ENCODE measurements at regions not wholly inside any gene's neighbourhood (a gene's known extent, or its start where the extent isn't known, plus 50 kb on each side); places are given as distances from the start of the nearest gene placed in this dataset.

- no peak for DNase-seq
- Histone ChIP-seq H3K9me3 (no peaks in the 10 kb centered on the region), H3K4me1 (ENCODE audit: insufficient read depth) (no peaks in the 10 kb centered on the region), H3K27me3 (no peaks in the 10 kb centered on the region), H3K36me3 (no peaks in the 10 kb centered on the region), H3K27ac (no peak overlapping the region), H3K4me3 (no peak overlapping the region)
- TF ChIP-seq EP300 (IDR thresholded peaks at IDR 0.05) (no peak), POLR2A (IDR thresholded peaks at IDR 0.05) (no peak), CTCF (IDR thresholded peaks at IDR 0.05) (no peak)
- intact Hi-C loops (cut with DNase I), result no loop called here
- 78 to 88% (median 78%) methylated on average over 7 of the region's 7 CpGs for WGBS, 3 donors
Observed at GRCh38 chr7:22066522-22066921, 120.8 kb upstream of the CDCA7L start.

GRCh38 chr7:22064816-22065215 is 119.1 kb upstream of the CDCA7L start:
- no peaks in the 10 kb centered on the region for H3K9me3 ChIP-seq
- H3K27ac ChIP-seq, result no peak overlapping the region
- intact Hi-C loops (cut with DNase I), result no loop called here
- no peak for DNase-seq
- no peak overlapping the region for H3K4me3 ChIP-seq
- no peaks in the 10 kb centered on the region for H3K36me3 ChIP-seq
- no peaks in the 10 kb centered on the region for H3K27me3 ChIP-seq
- WGBS, 3 donors, result 76 to 84% (median 81%) methylated on average over 2 of the region's 2 CpGs
- H3K4me1 ChIP-seq (ENCODE audit: insufficient read depth), result no peaks in the 10 kb centered on the region
- TF ChIP-seq CTCF (IDR thresholded peaks at IDR 0.05), result no peak
- TF ChIP-seq EP300 (IDR thresholded peaks at IDR 0.05), result no peak
- no peak for TF ChIP-seq POLR2A (IDR thresholded peaks at IDR 0.05)

- no peak for DNase-seq
- intact Hi-C loops (cut with DNase I), result no loop called here
- Histone ChIP-seq H3K4me3 (no peak overlapping the region), H3K27ac (no peak overlapping the region), H3K9me3 (no peaks in the 10 kb centered on the region), H3K4me1 (ENCODE audit: insufficient read depth) (no peaks in the 10 kb centered on the region), H3K36me3 (no peaks in the 10 kb centered on the region), H3K27me3 (no peaks in the 10 kb centered on the region)
- WGBS, 3 donors, result 46 to 52% (median 51%) methylated on average over 2 of the region's 2 CpGs
- no peak for TF ChIP-seq CTCF (IDR thresholded peaks at IDR 0.05)
- no peak for TF ChIP-seq EP300 (IDR thresholded peaks at IDR 0.05)
- no peak for TF ChIP-seq POLR2A (IDR thresholded peaks at IDR 0.05)
Observed at GRCh38 chr7:22061775-22062174, 116.1 kb upstream of the CDCA7L start.

GRCh38 chr7:22060863-22061262 is 115.2 kb upstream of the CDCA7L start:
- intact Hi-C loops (cut with DNase I), result no loop called here
- H3K4me1 ChIP-seq (ENCODE audit: insufficient read depth), result no peaks in the 10 kb centered on the region
- no peak overlapping the region for H3K4me3 ChIP-seq
- no peaks in the 10 kb centered on the region for H3K27me3 ChIP-seq
- no peak for TF ChIP-seq EP300 (IDR thresholded peaks at IDR 0.05)
- no peak for TF ChIP-seq POLR2A (IDR thresholded peaks at IDR 0.05)
- TF ChIP-seq CTCF (IDR thresholded peaks at IDR 0.05), result no peak
- DNase-seq, result no peak
- 82 to 89% (median 83%) methylated on average over 3 of the region's 3 CpGs for WGBS, 3 donors
- no peak overlapping the region for H3K27ac ChIP-seq
- no peaks in the 10 kb centered on the region for H3K9me3 ChIP-seq
- H3K36me3 ChIP-seq, result no peaks in the 10 kb centered on the region

- 80 to 93% (median 93%) methylated on average over 1 of the region's 1 CpG for WGBS, 3 donors
- TF ChIP-seq EP300 (IDR thresholded peaks at IDR 0.05) (no peak), POLR2A (IDR thresholded peaks at IDR 0.05) (no peak)
Observed at GRCh38 chr7:22060197-22060596, 114.5 kb upstream of the CDCA7L start.

More at GRCh38 chr7:22060197-22060596, 114.5 kb upstream of the CDCA7L start:
- H3K27ac ChIP-seq, result no peak overlapping the region
- H3K9me3 ChIP-seq, result no peaks in the 10 kb centered on the region
- H3K36me3 ChIP-seq, result no peaks in the 10 kb centered on the region
- no peaks in the 10 kb centered on the region for H3K27me3 ChIP-seq
- no peak overlapping the region for H3K4me3 ChIP-seq
- intact Hi-C loops (cut with DNase I), result no loop called here
- H3K4me1 ChIP-seq (ENCODE audit: insufficient read depth), result no peaks in the 10 kb centered on the region
- no peak for DNase-seq
